MM.1S (cell line): ENCODE measurements at regions not wholly inside any gene's neighbourhood (a gene's known extent, or its start where the extent isn't known, plus 50 kb on each side); places are given as distances from the start of the nearest gene placed in this dataset.

Experiments used
- EZH2phosphoT487 ChIP-seq: fragments of 300-600 bp; sonication (generic); IDR thresholded peaks from 2 replicates; pipeline ENCODE4 v1.6.1; 2018; ENCODE audit warnings: antibody characterized with exemption, low read length
- TF ChIP-seq, protein P1 (sequence below): fragments of 300-600 bp; sonication (generic); IDR thresholded peaks from 2 replicates; pipeline ENCODE4 v1.5.1; 2016; ENCODE audit warnings: antibody characterized with exemption, low read length, mixed read lengths

DNA sequence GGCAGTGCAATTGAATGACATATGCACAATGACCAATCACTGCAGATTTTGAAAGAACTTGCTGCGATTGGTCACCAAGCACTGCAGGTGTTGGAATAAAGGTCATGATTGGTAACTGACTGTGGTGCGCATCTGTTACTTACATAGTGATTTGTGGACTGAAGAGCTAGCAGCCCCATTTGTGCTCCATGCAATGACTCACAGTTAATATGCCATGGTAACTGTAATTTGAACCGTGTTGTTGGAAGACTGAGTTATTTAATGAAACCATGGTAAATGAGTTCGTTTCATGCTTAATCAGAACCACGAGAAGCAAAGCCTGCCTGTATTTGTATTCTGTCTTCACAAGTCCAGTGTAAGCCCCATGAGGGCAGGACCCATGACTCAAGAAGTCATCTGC lies 220.5 kb downstream of the TJP1 start:
- TF ChIP-seq, protein P1, sequence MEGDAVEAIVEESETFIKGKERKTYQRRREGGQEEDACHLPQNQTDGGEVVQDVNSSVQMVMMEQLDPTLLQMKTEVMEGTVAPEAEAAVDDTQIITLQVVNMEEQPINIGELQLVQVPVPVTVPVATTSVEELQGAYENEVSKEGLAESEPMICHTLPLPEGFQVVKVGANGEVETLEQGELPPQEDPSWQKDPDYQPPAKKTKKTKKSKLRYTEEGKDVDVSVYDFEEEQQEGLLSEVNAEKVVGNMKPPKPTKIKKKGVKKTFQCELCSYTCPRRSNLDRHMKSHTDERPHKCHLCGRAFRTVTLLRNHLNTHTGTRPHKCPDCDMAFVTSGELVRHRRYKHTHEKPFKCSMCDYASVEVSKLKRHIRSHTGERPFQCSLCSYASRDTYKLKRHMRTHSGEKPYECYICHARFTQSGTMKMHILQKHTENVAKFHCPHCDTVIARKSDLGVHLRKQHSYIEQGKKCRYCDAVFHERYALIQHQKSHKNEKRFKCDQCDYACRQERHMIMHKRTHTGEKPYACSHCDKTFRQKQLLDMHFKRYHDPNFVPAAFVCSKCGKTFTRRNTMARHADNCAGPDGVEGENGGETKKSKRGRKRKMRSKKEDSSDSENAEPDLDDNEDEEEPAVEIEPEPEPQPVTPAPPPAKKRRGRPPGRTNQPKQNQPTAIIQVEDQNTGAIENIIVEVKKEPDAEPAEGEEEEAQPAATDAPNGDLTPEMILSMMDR = no peak
- TF ChIP-seq EZH2phosphoT487 = no peak
